Gastrocnemius medialis (tissue), 4 donors: ENCODE measurements at regions not wholly inside any gene's neighbourhood (a gene's known extent, or its start where the extent isn't known, plus 50 kb on each side); places are given as distances from the start of the nearest gene placed in this dataset.

Experiments used
- CTCF ChIP-seq, 5 experiments: fragments of 450-650 bp in 3 of 5; fragments of 200-600 bp in 2 of 5; sonication (generic) in 2 of 5; IDR thresholded peaks in 4 of 5; conservative IDR thresholded peaks in 1 of 5; 1 replicate in 4 of 5; 2 replicates in 1 of 5; pipeline ENCODE4 v1.5.1; 2016 to 2019; ENCODE audit warnings: antibody characterized with exemption in 5 of 5, mild to moderate bottlenecking in 3 of 5, moderate library complexity in 3 of 5
- POLR2A ChIP-seq, 2 donors: fragments of 450-650 bp; IDR thresholded peaks; one replicate each; pipeline ENCODE4 v1.6.1; 2017; ENCODE audit warnings: antibody characterized with exemption in 2 of 2, mild to moderate bottlenecking in 2 of 2, moderate library complexity in 2 of 2

DNA sequence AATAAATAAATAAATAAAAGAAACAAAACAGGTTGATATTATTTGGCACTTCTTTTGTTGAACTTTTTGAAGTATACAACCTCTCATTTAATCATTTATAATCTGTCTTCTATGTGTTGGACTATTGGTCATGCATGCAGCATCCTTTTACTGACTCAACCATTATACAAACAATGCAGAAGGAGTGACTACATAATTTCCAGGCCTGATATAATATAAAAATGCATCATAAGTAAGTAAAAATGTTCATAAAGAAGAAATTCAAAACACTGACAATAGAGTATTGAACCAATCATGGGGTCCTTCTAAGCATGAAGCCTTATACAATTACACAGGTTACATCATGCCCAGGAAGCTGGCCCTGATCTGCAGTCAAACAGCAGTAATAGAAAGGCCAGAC lies 141.5 kb upstream of the FN1 start:
- no peak for TF ChIP-seq CTCF (IDR thresholded peaks at IDR 0.05 in 4 of 5, conservative IDR thresholded peaks at IDR 0.05 in 1 of 5)
- no peak for TF ChIP-seq POLR2A (IDR thresholded peaks at IDR 0.05)
